Chondrocyte (in vitro differentiated cells): ENCODE measurements at regions not wholly inside any gene's neighbourhood (a gene's known extent, or its start where the extent isn't known, plus 50 kb on each side); places are given as distances from the start of the nearest gene placed in this dataset.

Experiments used
- DNase-seq: peaks from one replicate; pipeline ENCODE4 v3.0.0; 2021; ENCODE audit warnings: mixed read lengths, low spot score
- H3K27ac Mint-ChIP-seq: one replicate; pipeline ENCODE4 v1.8.0; 2021; ENCODE audit warnings: mild to moderate bottlenecking, moderate library complexity, mixed read lengths; ENCODE audit not compliant: unreplicated experiment
- H3K27me3 Mint-ChIP-seq: 2 replicates; pipeline ENCODE4 v1.8.0; 2021; ENCODE audit warnings: low read depth, mixed read lengths
- H3K36me3 Mint-ChIP-seq: 2 replicates; pipeline ENCODE4 v1.8.0; 2021; ENCODE audit warnings: low read depth, mixed read lengths
- H3K4me1 Mint-ChIP-seq: 2 replicates; pipeline ENCODE4 v1.8.0; 2021; ENCODE audit warnings: low read depth, mild to moderate bottlenecking, mixed read lengths
- H3K4me3 Mint-ChIP-seq: one replicate; pipeline ENCODE4 v1.8.0; 2021; ENCODE audit warnings: mild to moderate bottlenecking, moderate library complexity, mixed read lengths; ENCODE audit not compliant: unreplicated experiment
- H3K9me3 Mint-ChIP-seq: 2 replicates; pipeline ENCODE4 v1.8.0; 2021; ENCODE audit warnings: low read depth, mixed read lengths
- CTCF ChIP-seq: fragments of 200-600 bp; sonication (generic); IDR thresholded peaks from 2 replicates; pipeline ENCODE4 v1.5.0; 2021; ENCODE audit warnings: antibody characterized with exemption, mild to moderate bottlenecking, moderate library complexity

- Mint-ChIP-seq H3K4me3 (no peak overlapping the region), H3K9me3 (no peaks in the 10 kb centered on the region), H3K27me3 (no peaks in the 10 kb centered on the region), H3K4me1 (peaks cover 56% of the 10 kb centered on the region), H3K27ac (peak overlapping the region; percentile 59), H3K36me3 (no peaks in the 10 kb centered on the region)
- no peak for DNase-seq
- peak; percentile 69 for TF ChIP-seq CTCF
Observed at GRCh38 chr20:24102290-24102689, 113.7 kb upstream of the GGTLC1 start.

GRCh38 chr20:24100370-24101011 lies 111.9 kb upstream of the GGTLC1 start:
- peaks cover 45% of the 10 kb centered on the region for H3K4me1 Mint-ChIP-seq
- no peaks in the 10 kb centered on the region for H3K27me3 Mint-ChIP-seq

GRCh38 chr20:24098886-24099285 lies 110.3 kb upstream of the GGTLC1 start:
- Mint-ChIP-seq H3K27me3 (no peaks in the 10 kb centered on the region), H3K4me3 (no peak overlapping the region), H3K27ac (peak overlapping the region; percentile 76), H3K36me3 (no peaks in the 10 kb centered on the region), H3K9me3 (no peaks in the 10 kb centered on the region), H3K4me1 (peaks cover 38% of the 10 kb centered on the region)
- DNase-seq, result no peak
- TF ChIP-seq CTCF, result no peak

More at GRCh38 chr20:24100370-24101011, 111.9 kb upstream of the GGTLC1 start:
- no peaks in the 10 kb centered on the region for H3K36me3 Mint-ChIP-seq
- H3K4me3 Mint-ChIP-seq, result no peak overlapping the region
- peak; percentile 83 for TF ChIP-seq CTCF
- no peaks in the 10 kb centered on the region for H3K9me3 Mint-ChIP-seq
- no peak for DNase-seq
- peak overlapping the region; percentile 62 for H3K27ac Mint-ChIP-seq

GRCh38 chr20:24097506-24098245 lies 109.1 kb upstream of the GGTLC1 start:
- DNase-seq, result no peak
- Mint-ChIP-seq H3K9me3 (no peaks in the 10 kb centered on the region), H3K27me3 (no peaks in the 10 kb centered on the region), H3K4me1 (peaks cover 26% of the 10 kb centered on the region), H3K4me3 (no peak overlapping the region), H3K36me3 (no peaks in the 10 kb centered on the region), H3K27ac (no peak overlapping the region)
- no peak for TF ChIP-seq CTCF

- DNase-seq, result no peak
- Mint-ChIP-seq H3K4me1 (peaks cover 22% of the 10 kb centered on the region), H3K27me3 (no peaks in the 10 kb centered on the region), H3K36me3 (no peaks in the 10 kb centered on the region), H3K4me3 (no peak overlapping the region), H3K27ac (no peak overlapping the region), H3K9me3 (no peaks in the 10 kb centered on the region)
- TF ChIP-seq CTCF, result no peak
Observed at GRCh38 chr20:24096864-24097450, 108.4 kb upstream of the GGTLC1 start.
